M059J (cell line): ENCODE measurements at regions not wholly inside any gene's neighbourhood (a gene's known extent, or its start where the extent isn't known, plus 50 kb on each side); places are given as distances from the start of the nearest gene placed in this dataset.
"Not testable (repeated sequence)": the region's sequence is repeated elsewhere in the genome, so short reads cannot be mapped to it uniquely, and the experiment has no call there.

ENCODE experiments used
- DNase-seq: peaks from one replicate; pipeline ENCODE4 v3.0.0-alpha.2; 2012; ENCODE audit warnings: low read depth

DNA sequence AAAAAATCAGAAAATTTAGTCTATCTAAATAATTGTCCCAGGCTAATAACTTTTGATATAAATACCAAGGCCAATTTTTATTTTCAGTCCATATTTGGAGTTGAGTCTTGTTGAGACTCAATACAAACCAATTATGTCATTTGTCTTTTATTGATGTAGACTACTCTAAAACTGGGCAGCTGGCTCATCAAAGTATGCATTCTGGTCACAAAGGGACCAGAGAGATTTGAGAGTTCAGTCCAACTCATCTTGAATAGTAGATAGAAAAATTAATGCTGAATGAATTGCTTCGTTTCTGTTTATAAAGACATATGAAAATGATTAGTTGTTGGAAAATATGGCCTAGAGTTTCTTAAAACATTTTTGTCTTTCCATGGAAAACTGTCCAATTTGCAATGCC is 412.5 kb upstream of the KLHL4 start:
- no peak for DNase-seq

DNA sequence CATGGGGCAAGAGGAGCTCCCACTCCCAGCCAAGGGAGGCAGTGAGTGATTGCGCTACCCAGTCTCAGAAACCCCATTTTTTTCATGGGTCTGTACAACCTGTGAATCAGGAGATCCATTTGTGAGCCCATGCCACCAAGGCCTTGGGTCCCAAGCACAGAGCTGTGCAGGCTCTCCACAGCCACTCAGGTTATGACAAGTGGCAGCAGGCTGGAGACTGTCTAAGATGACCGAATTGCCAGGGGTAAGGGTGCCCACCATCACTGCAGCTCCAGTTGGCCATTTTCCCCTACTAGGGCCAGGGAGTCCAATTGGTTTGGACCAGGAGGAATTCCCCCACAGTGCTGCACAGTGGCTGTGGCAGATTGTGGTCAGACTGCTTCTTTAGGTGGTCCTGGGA is 407.5 kb upstream of the KLHL4 start:
- no peak for DNase-seq

DNA sequence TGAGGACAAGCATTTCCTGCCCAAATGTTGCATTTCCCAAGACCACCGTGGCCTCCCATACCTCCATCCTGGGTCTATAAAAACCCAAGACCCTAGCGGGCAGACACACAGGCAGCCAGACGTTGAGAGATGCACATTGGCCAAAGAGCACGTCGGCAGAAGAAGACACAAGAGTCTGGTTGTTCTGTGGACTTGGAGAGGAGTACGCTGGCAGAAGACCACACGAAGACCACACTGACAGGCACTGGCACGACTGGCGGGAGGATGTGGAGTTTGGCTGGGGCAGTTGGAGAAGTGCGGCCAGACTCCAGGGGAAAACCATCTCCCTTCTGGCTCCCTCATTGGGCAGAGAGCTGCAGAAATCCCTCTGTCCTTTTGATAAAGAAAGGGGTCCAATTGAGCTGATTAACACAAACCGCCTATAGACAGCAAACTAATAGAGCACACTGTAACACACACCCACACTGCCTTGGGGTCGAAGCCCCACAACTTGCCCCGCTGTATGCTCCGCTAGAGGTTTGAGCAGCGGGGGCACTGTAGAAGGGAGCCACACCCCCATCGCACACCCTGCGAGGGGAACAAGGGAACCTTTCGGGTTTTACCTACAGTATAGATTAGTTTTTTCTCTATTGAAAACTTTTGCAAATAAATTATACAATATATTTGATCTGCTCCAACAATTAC is 376.7 kb upstream of the KLHL4 start:
- no peak for DNase-seq

DNA sequence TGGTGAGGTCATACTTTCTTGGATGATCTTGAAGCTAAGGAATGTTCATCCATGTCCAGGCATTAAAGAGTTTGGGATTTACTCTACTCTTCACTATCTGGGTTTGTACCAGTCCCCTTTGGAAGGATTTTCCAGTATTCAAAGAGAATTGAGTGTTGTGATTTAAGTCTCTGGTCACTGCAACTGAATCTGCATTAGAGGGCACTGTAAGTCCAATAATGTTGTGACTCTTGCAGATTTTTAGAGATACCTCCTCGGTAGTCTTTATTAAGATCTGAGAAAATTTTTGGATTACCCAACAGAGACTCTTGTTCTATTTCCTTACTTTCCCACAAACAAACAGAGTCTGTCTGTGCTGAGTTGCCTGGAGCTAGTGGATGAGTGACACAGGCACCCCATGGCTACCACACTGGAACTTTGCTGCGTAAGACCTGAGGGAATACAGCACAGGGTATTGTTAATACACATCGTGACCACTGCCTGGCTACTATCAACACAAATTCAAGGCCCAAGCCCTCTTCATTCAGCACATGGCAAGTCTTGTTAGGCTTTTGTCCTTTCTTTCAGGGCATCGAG is 357.1 kb upstream of the KLHL4 start:
- DNase-seq, result no peak

DNA sequence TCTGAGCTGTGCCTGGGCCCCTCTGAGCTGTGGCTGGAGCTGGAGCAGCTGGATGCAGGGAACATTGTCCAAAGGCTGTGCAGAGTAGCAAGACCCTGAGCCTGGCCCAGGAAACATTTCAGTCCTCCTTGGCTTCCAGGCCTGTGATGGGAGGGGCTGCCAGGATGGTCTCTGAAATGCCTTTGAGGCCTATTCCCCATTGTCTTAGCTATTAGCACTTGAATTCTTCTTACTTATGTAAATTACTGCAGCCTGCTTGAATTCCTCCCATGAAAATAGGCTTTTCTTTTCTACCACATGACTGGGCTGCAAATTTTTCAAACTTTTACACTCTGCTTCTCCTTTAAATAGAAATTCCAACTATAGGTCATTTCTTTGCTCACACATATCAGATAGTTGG is 349.8 kb upstream of the KLHL4 start:
- no peak for DNase-seq

DNA sequence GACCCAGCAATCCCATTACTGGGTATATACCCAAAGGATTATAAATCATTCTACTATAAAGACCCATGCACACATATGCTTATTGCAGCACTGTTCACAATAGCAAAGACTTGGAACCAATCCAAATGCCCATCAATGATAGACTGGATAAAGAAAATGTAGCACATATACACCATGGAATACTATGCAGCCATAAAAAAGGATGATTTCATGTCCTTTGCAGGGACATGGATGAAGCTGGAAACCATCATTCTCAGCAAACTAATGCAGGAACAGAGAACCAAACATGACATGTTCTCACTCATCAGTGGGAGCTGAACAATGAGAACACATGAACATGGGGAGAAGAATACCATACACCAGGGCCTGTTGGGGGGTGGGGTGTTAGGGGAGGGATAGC is 339.6 kb upstream of the KLHL4 start:
- not testable (repeated sequence) for DNase-seq
